HEK293 (cell line): ENCODE measurements at regions not wholly inside any gene's neighbourhood (a gene's known extent, or its start where the extent isn't known, plus 50 kb on each side); places are given as distances from the start of the nearest gene placed in this dataset.

Experiments used
- CTCF ChIA-PET: fragments of 350-600 bp; formaldehyde crosslinking; extraction: SDS; loops from one replicate; lab custom pipeline; 2021; ENCODE audit warnings: antibody characterized with exemption; lab: Yijun Ruan, JAX
- POLR2A ChIA-PET: fragments of 300-600 bp; formaldehyde crosslinking; extraction: SDS; loops from one replicate; lab custom pipeline; 2020; ENCODE audit warnings: antibody characterized with exemption, inconsistent platforms; lab: Yijun Ruan, JAX
- H3K27ac ChIP-seq: fragments of 200-500 bp; sonication (Bioruptor generic); 2 replicates; pipeline ENCODE4 v1.5.1; 2014; ENCODE audit warnings: low read depth, low read length, control low read depth, inconsistent platforms; ENCODE audit errors: extremely low read depth
- H3K36me3 ChIP-seq, 2 experiments: fragments of 200-500 bp in 1 of 2; sonication (Bioruptor generic) in 1 of 2; 1 replicate in 1 of 2; 2 replicates in 1 of 2; pipeline ENCODE4 v1.5.1; 2014 to 2017; ENCODE audit warnings: inconsistent platforms in 2 of 2, low read length in 2 of 2; ENCODE audit not compliant: control insufficient read depth in 2 of 2, insufficient read depth in 1 of 2
- H3K4me1 ChIP-seq: fragments of 200-500 bp; sonication (Bioruptor generic); 2 replicates; pipeline ENCODE4 v1.5.1; 2014; ENCODE audit warnings: mild to moderate bottlenecking, low read length, inconsistent platforms; ENCODE audit not compliant: control insufficient read depth, insufficient read depth
- H3K4me3 ChIP-seq: 2 replicates; pipeline ENCODE4 v1.5.1; 2011; ENCODE audit warnings: low read depth, mild to moderate bottlenecking, control low read depth, low read length, moderate library complexity
- H3K9me3 ChIP-seq: fragments of 200-500 bp; sonication (Bioruptor generic); 2 replicates; pipeline ENCODE4 v1.5.1; 2014; ENCODE audit warnings: low read depth, low read length, inconsistent platforms; ENCODE audit not compliant: control insufficient read depth, insufficient read depth
- KLF1 ChIP-seq: fragments of 450-650 bp; formaldehyde crosslinking; IDR thresholded peaks from 2 replicates; pipeline ENCODE4 v1.5.1; 2016; ENCODE audit warnings: missing biosample characterization, missing genetic modification characterization
- KLF7 ChIP-seq: fragments of 450-650 bp; formaldehyde crosslinking; IDR thresholded peaks from 2 replicates; pipeline ENCODE4 v1.5.1; 2016; ENCODE audit warnings: missing biosample characterization, missing genetic modification characterization, borderline replicate concordance
- PRDM2 ChIP-seq: fragments of 450-650 bp; formaldehyde crosslinking; IDR thresholded peaks from 2 replicates; pipeline ENCODE4 v1.5.1; 2016; ENCODE audit warnings: missing biosample characterization, missing genetic modification characterization, borderline replicate concordance
- SETDB1 ChIP-seq: IDR thresholded peaks from one replicate; pipeline ENCODE4 v1.6.1; 2017; ENCODE audit warnings: mild to moderate bottlenecking, low read length, moderate library complexity, mixed read lengths; ENCODE audit not compliant: insufficient read length
- SP7 ChIP-seq: fragments of 450-650 bp; formaldehyde crosslinking; IDR thresholded peaks from 2 replicates; pipeline ENCODE4 v1.5.1; 2016; ENCODE audit warnings: missing biosample characterization, missing genetic modification characterization
- ZFP41 ChIP-seq: fragments of 450-650 bp; formaldehyde crosslinking; IDR thresholded peaks from 2 replicates; pipeline ENCODE4 v1.5.1; 2016; ENCODE audit warnings: missing biosample characterization, missing genetic modification characterization, borderline replicate concordance
- ZFP69B ChIP-seq: fragments of 450-650 bp; formaldehyde crosslinking; IDR thresholded peaks from 2 replicates; pipeline ENCODE4 v1.5.1; 2016; ENCODE audit warnings: missing biosample characterization, missing genetic modification characterization
- ZNF138 ChIP-seq: fragments of 450-650 bp; formaldehyde crosslinking; IDR thresholded peaks from 2 replicates; pipeline ENCODE4 v1.5.1; 2016; ENCODE audit warnings: missing biosample characterization, missing genetic modification characterization, borderline replicate concordance
- ZNF169 ChIP-seq: fragments of 450-650 bp; formaldehyde crosslinking; IDR thresholded peaks from 2 replicates; pipeline ENCODE4 v1.5.1; 2016; ENCODE audit warnings: missing biosample characterization, missing genetic modification characterization
- ZNF184 ChIP-seq: fragments of 450-650 bp; IDR thresholded peaks from 2 replicates; pipeline ENCODE4 v1.5.1; 2018; ENCODE audit warnings: missing biosample characterization, mild to moderate bottlenecking, missing genetic modification characterization
- ZNF214 ChIP-seq: fragments of 450-650 bp; formaldehyde crosslinking; IDR thresholded peaks from 2 replicates; pipeline ENCODE4 v1.5.1; 2017; ENCODE audit warnings: missing biosample characterization, mild to moderate bottlenecking, missing genetic modification characterization, borderline replicate concordance
- ZNF248 ChIP-seq: fragments of 450-650 bp; formaldehyde crosslinking; IDR thresholded peaks from 2 replicates; pipeline ENCODE4 v1.5.1; 2017; ENCODE audit warnings: missing biosample characterization, missing genetic modification characterization
- ZNF366 ChIP-seq: fragments of 450-650 bp; formaldehyde crosslinking; conservative IDR thresholded peaks from 2 replicates; pipeline ENCODE4 v1.5.1; 2016; ENCODE audit warnings: missing biosample characterization, missing genetic modification characterization
- ZNF473 ChIP-seq: fragments of 450-650 bp; formaldehyde crosslinking; IDR thresholded peaks from 2 replicates; pipeline ENCODE4 v1.5.1; 2017; ENCODE audit warnings: missing biosample characterization, missing genetic modification characterization
- ZNF513 ChIP-seq: fragments of 450-650 bp; IDR thresholded peaks from 2 replicates; pipeline ENCODE4 v1.5.1; 2018; ENCODE audit warnings: missing biosample characterization, missing genetic modification characterization
- ZNF529 ChIP-seq: fragments of 450-650 bp; formaldehyde crosslinking; IDR thresholded peaks from 2 replicates; pipeline ENCODE4 v1.5.1; 2017; ENCODE audit warnings: missing genetic modification characterization, missing biosample characterization; ENCODE audit not compliant: insufficient replicate concordance
- ZNF571 ChIP-seq: fragments of 450-650 bp; formaldehyde crosslinking; IDR thresholded peaks from 2 replicates; pipeline ENCODE4 v1.5.0; 2017; ENCODE audit warnings: missing biosample characterization, missing genetic modification characterization
- ZNF654 ChIP-seq: fragments of 450-650 bp; formaldehyde crosslinking; IDR thresholded peaks from 2 replicates; pipeline ENCODE4 v1.5.1; 2016; ENCODE audit warnings: low read depth, missing biosample characterization, missing genetic modification characterization
- ZNF701 ChIP-seq: fragments of 450-650 bp; formaldehyde crosslinking; IDR thresholded peaks from 2 replicates; pipeline ENCODE4 v1.5.1; 2016; ENCODE audit warnings: missing biosample characterization, missing genetic modification characterization
- ZNF747 ChIP-seq: fragments of 450-650 bp; formaldehyde crosslinking; IDR thresholded peaks from 2 replicates; pipeline ENCODE4 v1.5.1; 2016; ENCODE audit warnings: missing biosample characterization, missing genetic modification characterization
- ZNF843 ChIP-seq: fragments of 450-650 bp; formaldehyde crosslinking; IDR thresholded peaks from 2 replicates; pipeline ENCODE4 v1.5.1; 2016; ENCODE audit warnings: missing biosample characterization, missing genetic modification characterization
- ZSCAN30 ChIP-seq: fragments of 450-650 bp; IDR thresholded peaks from 2 replicates; pipeline ENCODE4 v1.5.1; 2018; ENCODE audit warnings: missing biosample characterization, mild to moderate bottlenecking, missing genetic modification characterization, moderate library complexity
- TF ChIP-seq, protein P1 (sequence below): fragments of 450-650 bp; formaldehyde crosslinking; optimal IDR thresholded peaks from 2 replicates; pipeline ENCODE3; 2016; ENCODE audit warnings: missing biosample characterization, mild to moderate bottlenecking, missing genetic modification characterization
- TF ChIP-seq, protein P2 (sequence below): fragments of 450-650 bp; formaldehyde crosslinking; conservative IDR thresholded peaks from 2 replicates; pipeline ENCODE4 v1.5.1; 2016; ENCODE audit warnings: low read depth, missing biosample characterization, missing genetic modification characterization

- Histone ChIP-seq H3K27ac (no peak overlapping the region), H3K9me3 (no peaks in the 10 kb centered on the region), H3K4me1 (no peaks in the 10 kb centered on the region), H3K4me3 (no peak overlapping the region), H3K36me3 (no peaks in the 10 kb centered on the region)
- TF ChIP-seq ZNF138 = no peak
- TF ChIP-seq ZNF654 (tag by site-specific recombination) = no peak
- TF ChIP-seq ZFP69B (tag by site-specific recombination) = no peak
- TF ChIP-seq ZNF366 (tag by site-specific recombination) = no peak
- no peak for TF ChIP-seq ZNF843
- TF ChIP-seq ZNF747 (tag by site-specific recombination) = no peak
- no peak for TF ChIP-seq KLF7
- no peak for TF ChIP-seq ZFP41
- no peak for TF ChIP-seq PRDM2
- TF ChIP-seq ZSCAN30 (tag by site-specific recombination) = no peak
- no peak for TF ChIP-seq ZNF513
- TF ChIP-seq ZNF571 = no peak
- no peak for TF ChIP-seq ZNF701
- no peak for TF ChIP-seq ZNF214 (tag by site-specific recombination)
- TF ChIP-seq ZNF169 (tag by site-specific recombination) = no peak
- CTCF ChIA-PET = no interaction called here
- POLR2A ChIA-PET = no interaction called here
Measured at GRCh38 chr10:105761576-105762260, 1120.6 kb downstream of the SORCS3 start.

- ChIA-PET POLR2A (no interaction called here), CTCF (no interaction called here)
- no peak overlapping the region for H3K27ac ChIP-seq
- no peaks in the 10 kb centered on the region for H3K36me3 ChIP-seq
- no peaks in the 10 kb centered on the region for H3K9me3 ChIP-seq
- no peaks in the 10 kb centered on the region for H3K4me1 ChIP-seq
- H3K4me3 ChIP-seq = no peak overlapping the region
- TF ChIP-seq SETDB1 = no peak
- TF ChIP-seq ZNF529 (tag by site-specific recombination) = no peak
- no peak for TF ChIP-seq ZNF184 (tag by site-specific recombination)
- TF ChIP-seq, protein P1, sequence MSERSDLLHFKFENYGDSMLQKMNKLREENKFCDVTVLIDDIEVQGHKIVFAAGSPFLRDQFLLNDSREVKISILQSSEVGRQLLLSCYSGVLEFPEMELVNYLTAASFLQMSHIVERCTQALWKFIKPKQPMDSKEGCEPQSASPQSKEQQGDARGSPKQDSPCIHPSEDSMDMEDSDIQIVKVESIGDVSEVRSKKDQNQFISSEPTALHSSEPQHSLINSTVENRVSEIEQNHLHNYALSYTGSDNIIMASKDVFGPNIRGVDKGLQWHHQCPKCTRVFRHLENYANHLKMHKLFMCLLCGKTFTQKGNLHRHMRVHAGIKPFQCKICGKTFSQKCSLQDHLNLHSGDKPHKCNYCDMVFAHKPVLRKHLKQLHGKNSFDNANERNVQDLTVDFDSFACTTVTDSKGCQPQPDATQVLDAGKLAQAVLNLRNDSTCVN = no peak
- TF ChIP-seq, protein P2, sequence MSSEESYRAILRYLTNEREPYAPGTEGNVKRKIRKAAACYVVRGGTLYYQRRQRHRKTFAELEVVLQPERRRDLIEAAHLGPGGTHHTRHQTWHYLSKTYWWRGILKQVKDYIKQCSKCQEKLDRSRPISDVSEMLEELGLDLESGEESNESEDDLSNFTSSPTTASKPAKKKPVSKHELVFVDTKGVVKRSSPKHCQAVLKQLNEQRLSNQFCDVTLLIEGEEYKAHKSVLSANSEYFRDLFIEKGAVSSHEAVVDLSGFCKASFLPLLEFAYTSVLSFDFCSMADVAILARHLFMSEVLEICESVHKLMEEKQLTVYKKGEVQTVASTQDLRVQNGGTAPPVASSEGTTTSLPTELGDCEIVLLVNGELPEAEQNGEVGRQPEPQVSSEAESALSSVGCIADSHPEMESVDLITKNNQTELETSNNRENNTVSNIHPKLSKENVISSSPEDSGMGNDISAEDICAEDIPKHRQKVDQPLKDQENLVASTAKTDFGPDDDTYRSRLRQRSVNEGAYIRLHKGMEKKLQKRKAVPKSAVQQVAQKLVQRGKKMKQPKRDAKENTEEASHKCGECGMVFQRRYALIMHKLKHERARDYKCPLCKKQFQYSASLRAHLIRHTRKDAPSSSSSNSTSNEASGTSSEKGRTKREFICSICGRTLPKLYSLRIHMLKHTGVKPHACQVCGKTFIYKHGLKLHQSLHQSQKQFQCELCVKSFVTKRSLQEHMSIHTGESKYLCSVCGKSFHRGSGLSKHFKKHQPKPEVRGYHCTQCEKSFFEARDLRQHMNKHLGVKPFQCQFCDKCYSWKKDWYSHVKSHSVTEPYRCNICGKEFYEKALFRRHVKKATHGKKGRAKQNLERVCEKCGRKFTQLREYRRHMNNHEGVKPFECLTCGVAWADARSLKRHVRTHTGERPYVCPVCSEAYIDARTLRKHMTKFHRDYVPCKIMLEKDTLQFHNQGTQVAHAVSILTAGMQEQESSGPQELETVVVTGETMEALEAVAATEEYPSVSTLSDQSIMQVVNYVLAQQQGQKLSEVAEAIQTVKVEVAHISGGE (tag by site-specific recombination) = no peak
- TF ChIP-seq KLF1 = no peak
- TF ChIP-seq SP7 (tag by site-specific recombination) = no peak
- TF ChIP-seq ZNF248 (tag by site-specific recombination) = no peak
- TF ChIP-seq ZNF473 = no peak
Measured at GRCh38 chr10:105759669-105760068, 1118.6 kb downstream of the SORCS3 start.
